Muscle of leg (tissue), 3 donors: ENCODE measurements at regions not wholly inside any gene's neighbourhood (a gene's known extent, or its start where the extent isn't known, plus 50 kb on each side); places are given as distances from the start of the nearest gene placed in this dataset.

Experiments
- DNase-seq: peaks from one replicate; pipeline ENCODE4 v3.0.0; 2013
- H3K27ac ChIP-seq: one replicate; pipeline ENCODE4 v1.5.1; 2013; ENCODE audit warnings: mild to moderate bottlenecking, low read length, control low read depth
- H3K27me3 ChIP-seq: one replicate; pipeline ENCODE4 v1.6.1; 2013; ENCODE audit warnings: low read length; ENCODE audit not compliant: control insufficient read depth, insufficient read depth
- H3K36me3 ChIP-seq: one replicate; pipeline ENCODE4 v1.6.1; 2013; ENCODE audit warnings: low read length; ENCODE audit not compliant: control insufficient read depth, insufficient read depth
- H3K4me1 ChIP-seq: one replicate; pipeline ENCODE4 v1.6.1; 2013; ENCODE audit warnings: low read length; ENCODE audit not compliant: control insufficient read depth, insufficient read depth
- H3K4me3 ChIP-seq: one replicate; pipeline ENCODE4 v1.5.1; 2013; ENCODE audit warnings: low read length, control low read depth
- H3K9me3 ChIP-seq: replicated peaks from 2 replicates; pipeline ENCODE4 v1.6.1; 2013; ENCODE audit warnings: low read depth, low read length; ENCODE audit not compliant: control insufficient read depth
- WGBS: methylation state at CpG from one replicate; pipeline ENCODE4 v1.1.5; 2013; ENCODE audit warnings: missing lambda C conversion rate; ENCODE audit not compliant: insufficient coverage; 5-methylcytosine and 5-hydroxymethylcytosine counted together

GRCh38 chr5:92369587-92369986 lies 986.5 kb upstream of the ARRDC3 start:
- Histone ChIP-seq H3K36me3 (no peaks in the 10 kb centered on the region), H3K27ac (no peak overlapping the region), H3K9me3 (peaks cover 3% of the 10 kb centered on the region), H3K4me3 (no peak overlapping the region), H3K4me1 (no peaks in the 10 kb centered on the region), H3K27me3 (no peaks in the 10 kb centered on the region)
- 80% methylated on average over 1 of the region's 1 CpG for WGBS
- DNase-seq, result no peak

DNA sequence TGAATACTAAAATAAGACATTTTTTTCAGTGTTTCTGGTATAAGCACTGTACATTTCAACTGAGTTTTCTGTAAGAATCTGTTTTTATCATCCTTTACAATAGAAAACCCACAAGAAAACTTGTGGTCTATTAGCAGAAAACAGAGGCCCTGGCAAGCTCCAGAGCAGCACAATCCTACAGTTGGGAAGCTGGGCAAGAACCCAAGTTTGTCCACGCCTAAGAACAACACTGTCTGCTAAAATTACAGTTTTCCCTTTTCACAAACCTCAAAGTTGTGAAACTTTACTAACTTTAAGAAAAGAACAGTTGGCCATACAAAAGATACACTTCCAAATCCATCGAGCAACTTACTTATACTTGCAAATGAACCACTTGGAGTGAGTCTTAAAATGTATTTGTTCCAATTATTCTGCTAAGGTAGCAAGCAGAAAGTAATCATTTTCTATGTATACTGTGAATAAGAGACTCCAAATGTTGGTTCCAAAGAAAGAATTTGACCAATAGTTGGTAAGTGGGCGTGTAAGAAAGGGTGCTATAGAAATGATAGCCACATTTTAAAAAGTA lies 982.0 kb upstream of the ARRDC3 start:
- Histone ChIP-seq H3K27ac (no peak overlapping the region), H3K4me1 (no peaks in the 10 kb centered on the region), H3K9me3 (peaks cover 3% of the 10 kb centered on the region), H3K27me3 (no peaks in the 10 kb centered on the region), H3K36me3 (no peaks in the 10 kb centered on the region), H3K4me3 (no peak overlapping the region)
- peak; percentile 59 for DNase-seq
- no CpG with 5 or more reads among the region's 3 CpGs for WGBS

- no peaks in the 10 kb centered on the region for H3K36me3 ChIP-seq
- DNase-seq, result no peak
- no peak overlapping the region for H3K4me3 ChIP-seq
- WGBS, result no CpG with 5 or more reads among the region's 5 CpGs
- no peaks in the 10 kb centered on the region for H3K27me3 ChIP-seq
- no peaks in the 10 kb centered on the region for H3K4me1 ChIP-seq
- peaks cover 10% of the 10 kb centered on the region for H3K9me3 ChIP-seq
- H3K27ac ChIP-seq, result no peak overlapping the region
Measured at GRCh38 chr5:92353107-92354030, 970.3 kb upstream of the ARRDC3 start.

GRCh38 chr5:92337772-92338234 lies 954.7 kb upstream of the ARRDC3 start:
- no CpG with 5 or more reads among the region's 2 CpGs for WGBS
- no peaks in the 10 kb centered on the region for H3K9me3 ChIP-seq
- peak; percentile 48 for DNase-seq
- no peaks in the 10 kb centered on the region for H3K27me3 ChIP-seq
- H3K4me1 ChIP-seq, result no peaks in the 10 kb centered on the region
- no peak overlapping the region for H3K4me3 ChIP-seq
- no peak overlapping the region for H3K27ac ChIP-seq
- H3K36me3 ChIP-seq, result no peaks in the 10 kb centered on the region

DNA sequence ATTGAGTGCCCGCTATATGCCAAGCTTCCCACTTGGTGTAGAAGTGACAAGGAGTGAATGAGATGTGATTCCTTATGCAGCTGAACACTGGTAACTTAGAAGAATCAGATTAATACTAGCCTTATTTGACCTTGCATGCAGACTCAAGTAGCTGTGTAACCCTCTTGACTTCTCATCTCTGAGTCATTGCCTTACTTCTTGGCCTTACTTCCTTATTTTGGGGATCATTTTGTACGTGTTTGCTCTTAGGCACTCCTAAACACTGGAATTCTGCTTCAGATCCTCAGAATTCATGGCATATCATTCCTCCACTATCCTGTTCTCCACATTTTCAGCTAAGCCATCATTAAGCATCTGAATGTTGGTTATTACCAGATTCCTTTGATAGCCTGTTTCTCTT lies 948.9 kb upstream of the ARRDC3 start:
- DNase-seq, result no peak
- Histone ChIP-seq H3K27me3 (no peaks in the 10 kb centered on the region), H3K36me3 (no peaks in the 10 kb centered on the region), H3K9me3 (no peaks in the 10 kb centered on the region), H3K27ac (no peak overlapping the region), H3K4me3 (no peak overlapping the region), H3K4me1 (no peaks in the 10 kb centered on the region)
- 60% methylated on average over 1 of the region's 2 CpGs for WGBS

DNA sequence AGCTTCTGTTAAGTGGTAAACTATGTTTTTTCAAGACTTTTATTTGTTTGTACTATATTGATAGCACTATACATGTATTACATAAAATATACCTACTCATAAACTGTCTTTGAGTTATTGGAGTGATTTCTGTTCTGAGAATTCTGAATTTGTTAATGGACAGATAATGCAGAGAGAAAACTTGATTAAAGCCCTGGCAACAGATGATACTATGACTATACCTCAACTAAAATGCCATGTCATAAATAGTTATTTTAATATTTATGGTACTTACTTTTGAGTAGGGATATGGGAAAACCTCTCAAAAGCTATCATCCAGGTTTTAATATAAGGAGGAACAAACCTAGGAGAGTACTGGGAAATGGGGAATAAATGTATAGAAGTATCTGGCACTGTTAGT lies 947.2 kb upstream of the ARRDC3 start:
- no peaks in the 10 kb centered on the region for H3K27me3 ChIP-seq
- H3K27ac ChIP-seq, result no peak overlapping the region
- no peaks in the 10 kb centered on the region for H3K9me3 ChIP-seq
- no peaks in the 10 kb centered on the region for H3K4me1 ChIP-seq
- no peak overlapping the region for H3K4me3 ChIP-seq
- no peaks in the 10 kb centered on the region for H3K36me3 ChIP-seq
- DNase-seq, result no peak

DNA sequence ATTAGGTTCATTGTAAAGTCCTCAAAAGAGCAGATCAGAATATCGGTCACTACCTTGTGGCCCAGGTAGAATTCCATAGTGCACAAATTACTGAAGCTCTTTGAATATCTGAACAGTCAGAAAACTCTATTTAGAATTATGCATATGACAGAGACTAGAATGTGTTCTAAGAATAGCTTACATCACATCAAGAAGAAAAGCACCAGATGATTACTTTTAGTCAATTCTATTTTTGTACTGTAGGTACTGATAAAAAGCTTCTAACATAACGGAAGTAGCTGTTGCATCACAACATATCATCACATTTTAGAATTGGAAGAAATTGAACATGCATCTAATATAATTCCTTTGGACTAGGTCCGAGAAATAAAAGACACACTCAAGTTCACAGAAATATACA lies 946.6 kb upstream of the ARRDC3 start:
- H3K4me3 ChIP-seq, result no peak overlapping the region
- no CpG with 5 or more reads among the region's 3 CpGs for WGBS
- H3K9me3 ChIP-seq, result no peaks in the 10 kb centered on the region
- no peaks in the 10 kb centered on the region for H3K27me3 ChIP-seq
- H3K4me1 ChIP-seq, result no peaks in the 10 kb centered on the region
- H3K27ac ChIP-seq, result no peak overlapping the region
- no peak for DNase-seq
- no peaks in the 10 kb centered on the region for H3K36me3 ChIP-seq

- H3K36me3 ChIP-seq, result no peaks in the 10 kb centered on the region
- WGBS, result 90% methylated on average over 3 of the region's 4 CpGs
- H3K4me3 ChIP-seq, result no peak overlapping the region
- H3K27me3 ChIP-seq, result no peaks in the 10 kb centered on the region
- no peak for DNase-seq
- no peaks in the 10 kb centered on the region for H3K4me1 ChIP-seq
- H3K27ac ChIP-seq, result no peak overlapping the region
- H3K9me3 ChIP-seq, result no peaks in the 10 kb centered on the region
Measured at GRCh38 chr5:92328584-92329259, 945.6 kb upstream of the ARRDC3 start.

- no peaks in the 10 kb centered on the region for H3K9me3 ChIP-seq
- no peak for DNase-seq
- H3K4me3 ChIP-seq, result no peak overlapping the region
- H3K36me3 ChIP-seq, result no peaks in the 10 kb centered on the region
- H3K27ac ChIP-seq, result no peak overlapping the region
- H3K4me1 ChIP-seq, result no peaks in the 10 kb centered on the region
- no peaks in the 10 kb centered on the region for H3K27me3 ChIP-seq
- no CpG with 5 or more reads among the region's 5 CpGs for WGBS
Measured at GRCh38 chr5:92320446-92320845, 937.3 kb upstream of the ARRDC3 start.

- Histone ChIP-seq H3K9me3 (no peaks in the 10 kb centered on the region), H3K36me3 (no peaks in the 10 kb centered on the region), H3K27ac (no peak overlapping the region), H3K4me3 (no peak overlapping the region), H3K27me3 (no peaks in the 10 kb centered on the region), H3K4me1 (no peaks in the 10 kb centered on the region)
- DNase-seq, result no peak
- WGBS, result no CpG with 5 or more reads among the region's 2 CpGs
Measured at GRCh38 chr5:92313385-92313784, 930.3 kb upstream of the ARRDC3 start.
